ENCODE measurements at regions not wholly inside any gene's neighbourhood (a gene's known extent, or its start where the extent isn't known, plus 50 kb on each side); places are given as distances from the start of the nearest gene placed in this dataset.
"Not testable (repeated sequence)": the region's sequence is repeated elsewhere in the genome, so short reads cannot be mapped to it uniquely, and the experiment has no call there.

DNA sequence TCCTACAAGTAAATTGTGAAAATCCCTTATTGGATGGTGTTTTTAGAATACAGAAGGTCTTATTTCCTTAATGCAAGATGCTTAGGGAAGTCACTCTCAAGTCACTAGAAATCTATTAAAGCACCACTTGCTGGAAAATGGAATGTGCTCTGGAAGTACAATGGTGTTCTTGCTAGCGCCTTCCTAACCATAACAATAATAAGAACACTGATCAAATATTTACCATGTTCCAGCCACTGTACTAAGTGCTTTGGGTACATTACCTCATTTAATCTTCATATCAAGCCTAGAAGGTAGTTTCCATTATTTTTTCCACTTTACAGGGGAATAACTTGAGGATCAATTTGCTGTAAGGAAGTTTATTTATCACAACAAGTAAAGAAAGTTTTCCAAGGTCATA, 75.1 kb downstream of the FAM72B start:
- TF ChIP-seq, protein P1, sequence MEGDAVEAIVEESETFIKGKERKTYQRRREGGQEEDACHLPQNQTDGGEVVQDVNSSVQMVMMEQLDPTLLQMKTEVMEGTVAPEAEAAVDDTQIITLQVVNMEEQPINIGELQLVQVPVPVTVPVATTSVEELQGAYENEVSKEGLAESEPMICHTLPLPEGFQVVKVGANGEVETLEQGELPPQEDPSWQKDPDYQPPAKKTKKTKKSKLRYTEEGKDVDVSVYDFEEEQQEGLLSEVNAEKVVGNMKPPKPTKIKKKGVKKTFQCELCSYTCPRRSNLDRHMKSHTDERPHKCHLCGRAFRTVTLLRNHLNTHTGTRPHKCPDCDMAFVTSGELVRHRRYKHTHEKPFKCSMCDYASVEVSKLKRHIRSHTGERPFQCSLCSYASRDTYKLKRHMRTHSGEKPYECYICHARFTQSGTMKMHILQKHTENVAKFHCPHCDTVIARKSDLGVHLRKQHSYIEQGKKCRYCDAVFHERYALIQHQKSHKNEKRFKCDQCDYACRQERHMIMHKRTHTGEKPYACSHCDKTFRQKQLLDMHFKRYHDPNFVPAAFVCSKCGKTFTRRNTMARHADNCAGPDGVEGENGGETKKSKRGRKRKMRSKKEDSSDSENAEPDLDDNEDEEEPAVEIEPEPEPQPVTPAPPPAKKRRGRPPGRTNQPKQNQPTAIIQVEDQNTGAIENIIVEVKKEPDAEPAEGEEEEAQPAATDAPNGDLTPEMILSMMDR (IDR thresholded peaks at IDR 0.05; ENCODE audit: low read depth, low read length), result not testable (repeated sequence)
- not testable (repeated sequence) for TF ChIP-seq EZH2phosphoT487 (IDR thresholded peaks at IDR 0.05; ENCODE audit: low read depth)
